Endodermal cell (in vitro differentiated cells): ENCODE measurements at regions not wholly inside any gene's neighbourhood (a gene's known extent, or its start where the extent isn't known, plus 50 kb on each side); places are given as distances from the start of the nearest gene placed in this dataset.
A peak's percentile ranks its signal among the peaks of the same experiment; 100 is the strongest.

Experiments
- DNase-seq: peaks from one replicate; pipeline ENCODE4 v3.0.0-alpha.2; 2017
- H3K27ac ChIP-seq: 2 replicates; pipeline ENCODE4 v1.5.1; 2013; ENCODE audit warnings: mild to moderate bottlenecking, low read depth, low read length, moderate library complexity
- H3K27me3 ChIP-seq: 2 replicates; pipeline ENCODE4 v1.6.1; 2013; ENCODE audit warnings: mild to moderate bottlenecking, low read length, moderate library complexity; ENCODE audit not compliant: insufficient read depth, control insufficient read depth, poor library complexity, severe bottlenecking
- H3K36me3 ChIP-seq: 2 replicates; pipeline ENCODE4 v1.7.0; 2013; ENCODE audit warnings: mild to moderate bottlenecking, low read length, moderate library complexity; ENCODE audit not compliant: control insufficient read depth, insufficient read depth
- H3K4me1 ChIP-seq: one replicate; pipeline ENCODE4 v1.7.0; 2013; ENCODE audit warnings: low read length; ENCODE audit not compliant: control insufficient read depth, insufficient read depth
- H3K4me3 ChIP-seq: 2 replicates; pipeline ENCODE4 v1.5.1; 2013; ENCODE audit warnings: mild to moderate bottlenecking, low read length, moderate library complexity
- H3K9ac ChIP-seq: 2 replicates; pipeline ENCODE4 v1.6.1; 2013; ENCODE audit warnings: mild to moderate bottlenecking, low read length, moderate library complexity; ENCODE audit not compliant: poor library complexity, severe bottlenecking; ENCODE audit errors: extremely low read depth
- H3K9me3 ChIP-seq: 2 replicates; pipeline ENCODE4 v1.6.1; 2013; ENCODE audit warnings: mild to moderate bottlenecking, low read length, moderate library complexity; ENCODE audit not compliant: control insufficient read depth
- H3K27ac Mint-ChIP-seq: 2 replicates; pipeline ENCODE4 v1.8.0; 2020; ENCODE audit warnings: mixed read lengths
- H3K27me3 Mint-ChIP-seq: 2 replicates; pipeline ENCODE4 v1.8.0; 2021; ENCODE audit warnings: mild to moderate bottlenecking, mixed read lengths; ENCODE audit not compliant: insufficient read depth
- H3K36me3 Mint-ChIP-seq: 2 replicates; pipeline ENCODE4 v1.8.0; 2020; ENCODE audit warnings: low read depth, mixed read lengths
- H3K4me1 Mint-ChIP-seq: 2 replicates; pipeline ENCODE4 v1.8.0; 2020; ENCODE audit warnings: mixed read lengths
- H3K4me3 Mint-ChIP-seq: 2 replicates; pipeline ENCODE4 v1.8.0; 2020; ENCODE audit warnings: mild to moderate bottlenecking, moderate library complexity, mixed read lengths
- H3K9me3 Mint-ChIP-seq: 2 replicates; pipeline ENCODE4 v1.8.0; 2020; ENCODE audit warnings: mild to moderate bottlenecking, mixed read lengths
- WGBS, 2 experiments: methylation state at CpG; one replicate each; pipeline versions ENCODE4 v1.1.5 to v1.1.7; 2013; ENCODE audit warnings: missing lambda C conversion rate in 2 of 2, mixed read lengths in 1 of 2; ENCODE audit not compliant: insufficient coverage in 1 of 2, insufficient read length in 1 of 2; 5-methylcytosine and 5-hydroxymethylcytosine counted together
- TF ChIP-seq, protein P1 (sequence below): fragments of 200-600 bp; sonication (generic); conservative IDR thresholded peaks from 2 replicates; pipeline ENCODE4 v1.5.0; 2021; ENCODE audit warnings: antibody characterized with exemption, mild to moderate bottlenecking

DNA sequence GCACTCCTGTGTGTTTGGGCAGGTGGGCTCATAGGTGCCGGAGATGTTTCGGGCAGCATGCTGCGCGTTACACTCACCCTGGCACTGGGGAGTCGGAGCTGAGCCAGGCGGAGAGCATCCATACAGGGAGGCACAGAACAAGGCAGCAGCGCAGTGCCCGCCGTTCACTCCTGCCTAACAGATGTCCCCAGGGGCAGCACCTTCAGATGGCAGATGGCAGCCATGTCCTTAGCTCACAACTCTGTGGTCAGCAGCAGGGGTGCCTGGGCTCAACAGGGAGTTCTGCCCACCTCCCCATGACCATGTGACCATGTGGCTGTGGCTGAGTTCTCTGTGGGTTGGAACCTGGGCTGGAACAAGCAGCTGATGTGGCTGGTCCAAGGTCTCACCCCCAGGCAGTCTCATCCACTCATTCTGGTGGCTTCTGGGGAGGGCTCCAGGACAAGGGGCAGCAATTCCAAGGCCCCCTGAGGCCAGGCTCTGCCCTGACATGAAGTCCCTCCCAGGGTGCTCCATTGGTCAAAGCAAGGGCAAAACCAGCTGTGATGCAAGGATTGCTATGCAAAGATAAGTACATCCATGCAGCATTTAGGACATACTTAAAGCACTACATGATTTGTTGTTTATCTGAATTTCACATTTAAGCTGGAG is 64.2 kb downstream of the MRPL36 start:
- no peak overlapping the region for H3K9ac ChIP-seq
- H3K9me3 ChIP-seq = peaks cover 7% of the 10 kb centered on the region
- no peaks in the 10 kb centered on the region for H3K4me1 ChIP-seq
- peak; percentile 34 for DNase-seq
- no peaks in the 10 kb centered on the region for H3K36me3 Mint-ChIP-seq
- TF ChIP-seq, protein P1, sequence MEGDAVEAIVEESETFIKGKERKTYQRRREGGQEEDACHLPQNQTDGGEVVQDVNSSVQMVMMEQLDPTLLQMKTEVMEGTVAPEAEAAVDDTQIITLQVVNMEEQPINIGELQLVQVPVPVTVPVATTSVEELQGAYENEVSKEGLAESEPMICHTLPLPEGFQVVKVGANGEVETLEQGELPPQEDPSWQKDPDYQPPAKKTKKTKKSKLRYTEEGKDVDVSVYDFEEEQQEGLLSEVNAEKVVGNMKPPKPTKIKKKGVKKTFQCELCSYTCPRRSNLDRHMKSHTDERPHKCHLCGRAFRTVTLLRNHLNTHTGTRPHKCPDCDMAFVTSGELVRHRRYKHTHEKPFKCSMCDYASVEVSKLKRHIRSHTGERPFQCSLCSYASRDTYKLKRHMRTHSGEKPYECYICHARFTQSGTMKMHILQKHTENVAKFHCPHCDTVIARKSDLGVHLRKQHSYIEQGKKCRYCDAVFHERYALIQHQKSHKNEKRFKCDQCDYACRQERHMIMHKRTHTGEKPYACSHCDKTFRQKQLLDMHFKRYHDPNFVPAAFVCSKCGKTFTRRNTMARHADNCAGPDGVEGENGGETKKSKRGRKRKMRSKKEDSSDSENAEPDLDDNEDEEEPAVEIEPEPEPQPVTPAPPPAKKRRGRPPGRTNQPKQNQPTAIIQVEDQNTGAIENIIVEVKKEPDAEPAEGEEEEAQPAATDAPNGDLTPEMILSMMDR = no peak
- H3K36me3 ChIP-seq = no peaks in the 10 kb centered on the region
- no peak overlapping the region for H3K4me3 ChIP-seq
- H3K27ac Mint-ChIP-seq = no peak overlapping the region
- H3K27ac ChIP-seq = no peak overlapping the region
- H3K4me1 Mint-ChIP-seq = no peaks in the 10 kb centered on the region
- no peak overlapping the region for H3K4me3 Mint-ChIP-seq
- 92 to 96% methylated on average over 3 to 9 of the region's 9 CpGs for WGBS, 2 experiments
- no peaks in the 10 kb centered on the region for H3K27me3 ChIP-seq
- H3K9me3 Mint-ChIP-seq = peaks cover 15% of the 10 kb centered on the region
- peaks cover 4% of the 10 kb centered on the region for H3K27me3 Mint-ChIP-seq

DNA sequence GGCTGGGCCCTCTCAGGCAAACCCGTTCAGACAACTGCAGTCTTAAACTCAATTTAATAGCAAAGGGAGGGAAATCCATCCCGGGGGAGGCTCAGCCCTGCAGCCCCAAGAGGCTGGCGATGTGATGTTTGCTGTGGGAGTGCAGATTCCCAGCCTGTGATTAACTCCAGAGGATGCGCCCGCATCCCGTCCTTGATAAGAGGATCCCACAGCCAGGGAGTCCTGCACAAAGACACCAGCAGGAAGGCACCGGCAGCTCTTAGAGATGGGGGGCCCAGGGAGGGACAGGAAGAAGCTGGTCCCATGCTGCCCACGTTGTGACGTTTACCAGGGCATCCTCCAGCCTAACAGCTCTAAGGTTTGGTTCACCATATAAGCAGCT is 64.7 kb downstream of the MRPL36 start:
- H3K9ac ChIP-seq = no peak overlapping the region
- Mint-ChIP-seq H3K9me3 (peaks cover 10% of the 10 kb centered on the region), H3K27me3 (peaks cover 4% of the 10 kb centered on the region), H3K27ac (no peak overlapping the region), H3K4me3 (no peak overlapping the region), H3K4me1 (no peaks in the 10 kb centered on the region), H3K36me3 (no peaks in the 10 kb centered on the region)
- peaks cover 3% of the 10 kb centered on the region for H3K9me3 ChIP-seq
- H3K4me3 ChIP-seq = no peak overlapping the region
- no peaks in the 10 kb centered on the region for H3K36me3 ChIP-seq
- TF ChIP-seq, protein P1 = no peak
- WGBS, 2 experiments = 86 to 91% methylated on average over 6 to 9 of the region's 9 CpGs
- peak; percentile 38 for DNase-seq
- H3K27me3 ChIP-seq = no peaks in the 10 kb centered on the region
- H3K27ac ChIP-seq = no peak overlapping the region
- no peaks in the 10 kb centered on the region for H3K4me1 ChIP-seq

DNA sequence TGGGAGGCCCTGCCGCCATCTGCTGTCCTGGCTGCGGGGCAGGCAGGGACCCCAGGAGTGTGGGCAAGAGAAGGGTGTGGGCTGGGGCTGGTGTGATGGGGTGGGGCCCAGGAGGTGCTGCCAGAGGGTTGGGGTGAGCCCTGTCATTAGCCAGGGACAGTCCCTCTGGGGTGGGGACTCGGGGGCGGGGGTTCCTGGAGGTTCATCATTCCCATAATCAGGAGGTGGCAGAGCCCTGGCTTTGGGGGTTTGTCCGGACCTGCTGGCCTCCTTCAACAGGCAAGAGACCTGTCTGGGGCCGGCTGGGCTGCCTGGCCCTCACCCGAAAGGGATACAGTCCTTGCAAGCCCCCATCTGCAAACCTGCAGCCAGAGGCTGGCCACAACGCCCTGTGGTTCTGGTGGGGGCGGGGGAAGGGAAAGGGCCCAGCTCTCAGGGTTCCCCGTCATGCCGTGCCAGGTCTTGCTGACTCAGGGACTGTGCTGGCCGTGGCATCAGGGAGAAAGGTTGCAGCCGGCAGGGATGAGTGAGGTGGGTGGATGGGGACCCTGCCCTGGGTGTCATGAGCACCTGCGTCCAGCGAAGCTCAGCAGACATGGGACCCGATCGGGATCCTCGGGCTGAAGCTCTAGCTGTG is 65.2 kb downstream of the MRPL36 start:
- H3K36me3 ChIP-seq = no peaks in the 10 kb centered on the region
- H3K27me3 ChIP-seq = no peaks in the 10 kb centered on the region
- Mint-ChIP-seq H3K4me1 (no peaks in the 10 kb centered on the region), H3K9me3 (peaks cover 5% of the 10 kb centered on the region), H3K36me3 (no peaks in the 10 kb centered on the region), H3K27me3 (peaks cover 4% of the 10 kb centered on the region), H3K4me3 (no peak overlapping the region), H3K27ac (no peak overlapping the region)
- TF ChIP-seq, protein P1 = no peak
- no peaks in the 10 kb centered on the region for H3K9me3 ChIP-seq
- peak; percentile 10 for DNase-seq
- 89 to 100% methylated on average over 2 to 18 of the region's 18 CpGs for WGBS, 2 experiments
- no peak overlapping the region for H3K4me3 ChIP-seq
- no peaks in the 10 kb centered on the region for H3K4me1 ChIP-seq
- H3K9ac ChIP-seq = no peak overlapping the region
- H3K27ac ChIP-seq = no peak overlapping the region
